ENCODE measurements at regions not wholly inside any gene's neighbourhood (a gene's known extent, or its start where the extent isn't known, plus 50 kb on each side); places are given as distances from the start of the nearest gene placed in this dataset.

GRCh38 chr2:65742977-65743376, 310.6 kb upstream of the SPRED2 start:
- no peaks in the 10 kb centered on the region for H3K36me3 ChIP-seq (ENCODE audit: insufficient read depth, low read length)
- H3K4me1 ChIP-seq (ENCODE audit: insufficient read depth, low read length): no peaks in the 10 kb centered on the region; the same call in 1 of the 2 replicates
- no peaks in the 10 kb centered on the region for H3K9me3 ChIP-seq (ENCODE audit: control insufficient read depth, insufficient read depth, low read length)
- no peak overlapping the region for H3K9ac ChIP-seq (ENCODE audit: low read depth, low read length)

GRCh38 chr2:65739927-65740326, 307.5 kb upstream of the SPRED2 start:
- Histone ChIP-seq H3K9ac (ENCODE audit: low read depth, low read length) (no peak overlapping the region), H3K4me1 (ENCODE audit: insufficient read depth, low read length) (no peaks in the 10 kb centered on the region), H3K36me3 (ENCODE audit: insufficient read depth, low read length) (no peaks in the 10 kb centered on the region), H3K9me3 (ENCODE audit: control insufficient read depth, insufficient read depth, low read length) (no peaks in the 10 kb centered on the region)

GRCh38 chr2:65737452-65738011, 305.1 kb upstream of the SPRED2 start:
- Histone ChIP-seq H3K4me1 (ENCODE audit: insufficient read depth, low read length) (no peaks in the 10 kb centered on the region), H3K9me3 (ENCODE audit: control insufficient read depth, insufficient read depth, low read length) (no peaks in the 10 kb centered on the region), H3K9ac (ENCODE audit: low read depth, low read length) (no peak overlapping the region), H3K36me3 (ENCODE audit: insufficient read depth, low read length) (no peaks in the 10 kb centered on the region)

- H3K9me3 ChIP-seq (ENCODE audit: control insufficient read depth, insufficient read depth, low read length): no peaks in the 10 kb centered on the region
- no peak overlapping the region for H3K9ac ChIP-seq (ENCODE audit: low read depth, low read length)
- H3K4me1 ChIP-seq (ENCODE audit: insufficient read depth, low read length): no peaks in the 10 kb centered on the region
- H3K36me3 ChIP-seq (ENCODE audit: insufficient read depth, low read length): no peaks in the 10 kb centered on the region
Measured at GRCh38 chr2:65731476-65731875, 299.1 kb upstream of the SPRED2 start.

- Histone ChIP-seq H3K9ac (ENCODE audit: low read depth, low read length) (no peak overlapping the region), H3K9me3 (ENCODE audit: control insufficient read depth, insufficient read depth, low read length) (no peaks in the 10 kb centered on the region), H3K36me3 (ENCODE audit: insufficient read depth, low read length) (no peaks in the 10 kb centered on the region), H3K4me1 (ENCODE audit: insufficient read depth, low read length) (0 out of 2 replicates have a peak, but pooled peaks cover 3% of the 10 kb centered on the region)
Measured at GRCh38 chr2:65730186-65730585, 297.8 kb upstream of the SPRED2 start.

- Histone ChIP-seq H3K9me3 (ENCODE audit: control insufficient read depth, insufficient read depth, low read length) (no peaks in the 10 kb centered on the region), H3K4me1 (ENCODE audit: insufficient read depth, low read length) (0 out of 2 replicates have a peak, but pooled peaks cover 8% of the 10 kb centered on the region), H3K9ac (ENCODE audit: low read depth, low read length) (no peak overlapping the region), H3K36me3 (ENCODE audit: insufficient read depth, low read length) (no peaks in the 10 kb centered on the region)
Measured at GRCh38 chr2:65729246-65729645, 296.8 kb upstream of the SPRED2 start.

GRCh38 chr2:65728477-65729180, 296.2 kb upstream of the SPRED2 start:
- 0 out of 2 replicates have a peak, but pooled peaks cover 8% of the 10 kb centered on the region for H3K4me1 ChIP-seq (ENCODE audit: insufficient read depth, low read length)
- H3K36me3 ChIP-seq (ENCODE audit: insufficient read depth, low read length): no peaks in the 10 kb centered on the region
- no peaks in the 10 kb centered on the region for H3K9me3 ChIP-seq (ENCODE audit: control insufficient read depth, insufficient read depth, low read length)
- no peak overlapping the region for H3K9ac ChIP-seq (ENCODE audit: low read depth, low read length)

GRCh38 chr2:65727816-65728215, 295.4 kb upstream of the SPRED2 start:
- no peaks in the 10 kb centered on the region for H3K9me3 ChIP-seq (ENCODE audit: control insufficient read depth, insufficient read depth, low read length)
- 0 out of 2 replicates have a peak, but pooled peaks cover 8% of the 10 kb centered on the region for H3K4me1 ChIP-seq (ENCODE audit: insufficient read depth, low read length)
- no peaks in the 10 kb centered on the region for H3K36me3 ChIP-seq (ENCODE audit: insufficient read depth, low read length)
- no peak overlapping the region for H3K9ac ChIP-seq (ENCODE audit: low read depth, low read length)

- Histone ChIP-seq H3K9me3 (ENCODE audit: control insufficient read depth, insufficient read depth, low read length) (no peaks in the 10 kb centered on the region), H3K4me1 (ENCODE audit: insufficient read depth, low read length) (peaks cover 11% of the 10 kb centered on the region; the same call in 1 of the 2 replicates), H3K36me3 (ENCODE audit: insufficient read depth, low read length) (no peaks in the 10 kb centered on the region), H3K9ac (ENCODE audit: low read depth, low read length) (no peak overlapping the region)
Measured at GRCh38 chr2:65727381-65727780, 295.0 kb upstream of the SPRED2 start.

- Histone ChIP-seq H3K36me3 (ENCODE audit: insufficient read depth, low read length) (no peaks in the 10 kb centered on the region), H3K4me1 (ENCODE audit: insufficient read depth, low read length) (peaks cover 13% of the 10 kb centered on the region; the same call in 1 of the 2 replicates), H3K9ac (ENCODE audit: low read depth, low read length) (no peak overlapping the region), H3K9me3 (ENCODE audit: control insufficient read depth, insufficient read depth, low read length) (no peaks in the 10 kb centered on the region)
Measured at GRCh38 chr2:65724752-65725151, 292.4 kb upstream of the SPRED2 start.

- H3K36me3 ChIP-seq (ENCODE audit: insufficient read depth, low read length): no peaks in the 10 kb centered on the region
- H3K4me1 ChIP-seq (ENCODE audit: insufficient read depth, low read length): peaks cover 13% of the 10 kb centered on the region; the same call in 1 of the 2 replicates
- H3K9me3 ChIP-seq (ENCODE audit: control insufficient read depth, insufficient read depth, low read length): no peaks in the 10 kb centered on the region
Measured at GRCh38 chr2:65724336-65724735, 291.9 kb upstream of the SPRED2 start.

GRCh38 chr2:65722028-65722778, 289.8 kb upstream of the SPRED2 start:
- no peaks in the 10 kb centered on the region for H3K36me3 ChIP-seq (ENCODE audit: insufficient read depth, low read length)
- no peaks in the 10 kb centered on the region for H3K9me3 ChIP-seq (ENCODE audit: control insufficient read depth, insufficient read depth, low read length)
- H3K9ac ChIP-seq (ENCODE audit: low read depth, low read length): no peak overlapping the region
- H3K4me1 ChIP-seq (ENCODE audit: insufficient read depth, low read length): peaks cover 13% of the 10 kb centered on the region; the same call in 1 of the 2 replicates

More at GRCh38 chr2:65724336-65724735, 291.9 kb upstream of the SPRED2 start:
- no peak overlapping the region for H3K9ac ChIP-seq (ENCODE audit: low read depth, low read length)

GRCh38 chr2:65716698-65717097, 284.3 kb upstream of the SPRED2 start:
- no peaks in the 10 kb centered on the region for H3K36me3 ChIP-seq (ENCODE audit: insufficient read depth, low read length)
- H3K4me1 ChIP-seq (ENCODE audit: insufficient read depth, low read length): no peaks in the 10 kb centered on the region
- H3K9me3 ChIP-seq (ENCODE audit: control insufficient read depth, insufficient read depth, low read length): no peaks in the 10 kb centered on the region
- H3K9ac ChIP-seq (ENCODE audit: low read depth, low read length): no peak overlapping the region

GRCh38 chr2:65715323-65715722, 282.9 kb upstream of the SPRED2 start:
- H3K4me1 ChIP-seq (ENCODE audit: insufficient read depth, low read length): peaks cover 4% of the 10 kb centered on the region; the same call in 1 of the 2 replicates
- no peak overlapping the region for H3K9ac ChIP-seq (ENCODE audit: low read depth, low read length)
- no peaks in the 10 kb centered on the region for H3K36me3 ChIP-seq (ENCODE audit: insufficient read depth, low read length)
- no peaks in the 10 kb centered on the region for H3K9me3 ChIP-seq (ENCODE audit: control insufficient read depth, insufficient read depth, low read length)
